HepG2 (cell line): ENCODE measurements at regions not wholly inside any gene's neighbourhood (a gene's known extent, or its start where the extent isn't known, plus 50 kb on each side); places are given as distances from the start of the nearest gene placed in this dataset.

Experiments used
- ARID4A ChIP-seq: sonication (generic); formaldehyde crosslinking; IDR thresholded peaks from 2 replicates; pipeline ENCODE4 v1.5.0; 2020; ENCODE audit warnings: mild to moderate bottlenecking, missing genetic modification reagents, borderline replicate concordance
- ASH2L ChIP-seq: fragments of 300-600, 200-600 bp; sonication (generic); IDR thresholded peaks from 2 replicates; pipeline ENCODE4 v1.7.0; 2017; ENCODE audit warnings: low read depth, mild to moderate bottlenecking, moderate library complexity, mixed read lengths, low read length; ENCODE audit not compliant: insufficient read length
- CBX5 ChIP-seq: sonication (generic); formaldehyde crosslinking; IDR thresholded peaks from 2 replicates; pipeline ENCODE4 v1.4.0; 2020; ENCODE audit warnings: missing genetic modification reagents, borderline replicate concordance
- EP300 ChIP-seq, 3 experiments: sonication (generic) in 1 of 3; formaldehyde crosslinking in 1 of 3; IDR thresholded peaks; 2 replicates each; pipeline versions ENCODE4 v1.5.1 to v1.6.1; 2011 to 2020; ENCODE audit warnings: low read depth in 2 of 3, low read length in 2 of 3, borderline replicate concordance in 1 of 3, improper control_type of control experiment in 1 of 3, mild to moderate bottlenecking in 1 of 3, missing genetic modification reagents in 1 of 3, moderate library complexity in 1 of 3
- GATAD2A ChIP-seq: IDR thresholded peaks from 2 replicates; pipeline ENCODE4 v1.6.1; 2016
- MXI1 ChIP-seq: IDR thresholded peaks from 3 replicates; pipeline ENCODE4 v1.6.1; 2012; ENCODE audit warnings: low read depth, low read length, inconsistent platforms, borderline replicate concordance
- NR2F1 ChIP-seq, 2 experiments: fragments of 450-650 bp in 1 of 2; formaldehyde crosslinking in 1 of 2; IDR thresholded peaks; 2 replicates each; pipeline versions ENCODE4 v1.5.0 to v1.6.1; 2016 to 2020; ENCODE audit warnings: mild to moderate bottlenecking in 1 of 2, missing compliant biosample characterization in 1 of 2, missing genetic modification reagents in 1 of 2, moderate library complexity in 1 of 2
- POGK ChIP-seq: sonication (generic); formaldehyde crosslinking; conservative IDR thresholded peaks from 2 replicates; pipeline ENCODE4 v1.8.0; 2022; ENCODE audit warnings: mild to moderate bottlenecking, moderate library complexity, missing genetic modification reagents
- RBAK ChIP-seq: sonication (generic); formaldehyde crosslinking; IDR thresholded peaks from 2 replicates; pipeline ENCODE4 v1.5.1; 2020; ENCODE audit warnings: mild to moderate bottlenecking, missing genetic modification reagents
- SP2 ChIP-seq: sonication (generic); formaldehyde crosslinking; IDR thresholded peaks from 2 replicates; pipeline ENCODE4 v1.5.1; 2020; ENCODE audit warnings: mild to moderate bottlenecking, missing genetic modification reagents
- TEAD3 ChIP-seq: optimal IDR thresholded peaks from 2 replicates; pipeline ENCODE3; 2016; ENCODE audit warnings: borderline replicate concordance
- TFAP4 ChIP-seq: sonication (generic); IDR thresholded peaks from 2 replicates; pipeline ENCODE4 v1.6.1; 2016; ENCODE audit warnings: low read depth, borderline replicate concordance
- ZNF230 ChIP-seq: sonication (generic); formaldehyde crosslinking; IDR thresholded peaks from 2 replicates; pipeline ENCODE4 v1.4.0; 2020; ENCODE audit warnings: mild to moderate bottlenecking, missing genetic modification reagents
- ZNF326 ChIP-seq: sonication (generic); formaldehyde crosslinking; IDR thresholded peaks from 2 replicates; pipeline ENCODE4 v1.4.0; 2020; ENCODE audit warnings: missing genetic modification reagents, borderline replicate concordance
- ZNF569 ChIP-seq: sonication (generic); formaldehyde crosslinking; IDR thresholded peaks from 2 replicates; pipeline ENCODE4 v1.5.0; 2020; ENCODE audit warnings: mild to moderate bottlenecking, missing genetic modification reagents, moderate library complexity, borderline replicate concordance
- ZSCAN20 ChIP-seq: sonication (generic); formaldehyde crosslinking; IDR thresholded peaks from 2 replicates; pipeline ENCODE4 v1.4.0; 2020; ENCODE audit warnings: missing genetic modification reagents, mild to moderate bottlenecking, borderline replicate concordance
- TF ChIP-seq, protein P1 (sequence below): IDR thresholded peaks from 2 replicates; pipeline ENCODE4 v1.6.1; 2016; ENCODE audit warnings: missing genetic modification reagents, missing compliant biosample characterization

DNA sequence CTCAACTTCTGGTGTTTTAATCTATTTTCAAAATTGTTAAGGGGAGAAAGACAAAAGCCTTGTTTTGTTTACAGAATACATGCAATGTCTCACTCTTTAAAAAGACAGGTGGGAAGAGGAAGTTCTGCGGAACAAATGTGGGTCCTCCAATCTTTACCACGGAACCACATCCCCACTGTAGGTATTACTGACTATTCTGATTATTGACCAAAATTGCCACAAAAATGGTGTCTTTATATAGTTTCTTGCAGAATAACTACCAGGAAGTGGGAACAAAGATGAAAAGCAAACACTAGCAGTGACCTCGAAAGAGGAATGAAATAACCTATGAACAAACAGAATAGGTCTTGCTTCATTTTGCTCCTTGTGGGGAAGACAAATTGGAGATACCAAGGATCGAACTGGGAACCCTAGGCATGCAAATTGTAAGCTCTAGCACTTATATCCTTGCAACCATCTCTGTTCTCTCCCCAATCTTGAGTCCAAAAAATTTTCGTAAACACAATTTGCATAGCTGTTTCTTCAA lies 106.7 kb downstream of the GPX5 start (continued):
- no peak for TF ChIP-seq ZNF230 (CRISPR knock-in tag)
- TF ChIP-seq ZNF326: no peak
- peak; percentile 43; the same call in 1 of the 2 replicates for TF ChIP-seq GATAD2A
- TF ChIP-seq ZSCAN20: no peak
- TF ChIP-seq ASH2L: no peak
- TF ChIP-seq TFAP4: no peak
- TF ChIP-seq ARID4A (CRISPR knock-in tag): no peak
- TF ChIP-seq RBAK (CRISPR knock-in tag): no peak
- TF ChIP-seq NR2F1 (CRISPR knock-in tag; IDR thresholded peaks at IDR 0.05): no peak
- no peak for TF ChIP-seq MXI1
- TF ChIP-seq EP300 (IDR thresholded peaks at IDR 0.05; ENCODE audit: low read depth in 2 of 2, low read length in 2 of 2): no peak
- no peak for TF ChIP-seq EP300 (CRISPR knock-in tag; IDR thresholded peaks at IDR 0.05; ENCODE audit: borderline replicate concordance)
- TF ChIP-seq TEAD3 (CRISPR knock-in tag): no peak
- TF ChIP-seq SP2 (CRISPR knock-in tag): no peak
- no peak for TF ChIP-seq ZNF569
- no peak for TF ChIP-seq POGK (CRISPR knock-in tag)
- TF ChIP-seq CBX5 (CRISPR knock-in tag): no peak
- TF ChIP-seq, protein P1, sequence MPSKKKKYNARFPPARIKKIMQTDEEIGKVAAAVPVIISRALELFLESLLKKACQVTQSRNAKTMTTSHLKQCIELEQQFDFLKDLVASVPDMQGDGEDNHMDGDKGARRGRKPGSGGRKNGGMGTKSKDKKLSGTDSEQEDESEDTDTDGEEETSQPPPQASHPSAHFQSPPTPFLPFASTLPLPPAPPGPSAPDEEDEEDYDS: no peak
- TF ChIP-seq, all 625 proteins: peak for 8
